Stimulated activated CD8-positive, alpha-beta memory T cell treated with anti-CD3 and anti-CD28 coated beads, Interleukin-4, amount 100 ng/mL, for 48 hours (primary cell): ENCODE measurements at regions not wholly inside any gene's neighbourhood (a gene's known extent, or its start where the extent isn't known, plus 50 kb on each side); places are given as distances from the start of the nearest gene placed in this dataset.

Experiments used
- DNase-seq: peaks from one replicate; pipeline ENCODE4 v3.0.0-alpha.2; 2020

- DNase-seq, result no peak
These were observed 415.0 kb downstream of the ARHGEF28 start for GRCh38 chr5:74040811-74041491.

DNA sequence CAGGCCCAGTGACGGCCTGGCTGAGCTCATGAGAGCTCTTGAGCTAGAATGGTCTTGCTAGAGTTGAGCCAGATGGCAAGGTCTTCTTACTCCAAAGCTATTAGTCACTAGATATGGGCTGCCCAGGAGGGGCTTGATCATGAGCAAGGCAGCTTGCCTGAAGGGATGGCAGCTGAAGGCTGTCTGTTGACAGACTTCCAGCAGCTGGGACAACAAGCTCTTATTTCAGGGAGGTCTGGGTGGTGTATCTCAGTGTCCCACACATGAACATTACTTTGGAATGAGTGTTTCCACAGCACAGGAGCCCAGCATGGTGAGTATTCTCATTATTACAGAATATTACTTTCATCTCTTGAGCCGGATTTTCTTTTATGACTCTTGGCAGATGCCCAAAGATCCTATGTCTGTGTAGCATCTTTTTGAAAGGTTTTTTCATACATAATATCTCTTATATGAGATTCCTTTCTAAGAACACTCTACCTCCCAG is 414.1 kb downstream of the ARHGEF28 start:
- no peak for DNase-seq

DNA sequence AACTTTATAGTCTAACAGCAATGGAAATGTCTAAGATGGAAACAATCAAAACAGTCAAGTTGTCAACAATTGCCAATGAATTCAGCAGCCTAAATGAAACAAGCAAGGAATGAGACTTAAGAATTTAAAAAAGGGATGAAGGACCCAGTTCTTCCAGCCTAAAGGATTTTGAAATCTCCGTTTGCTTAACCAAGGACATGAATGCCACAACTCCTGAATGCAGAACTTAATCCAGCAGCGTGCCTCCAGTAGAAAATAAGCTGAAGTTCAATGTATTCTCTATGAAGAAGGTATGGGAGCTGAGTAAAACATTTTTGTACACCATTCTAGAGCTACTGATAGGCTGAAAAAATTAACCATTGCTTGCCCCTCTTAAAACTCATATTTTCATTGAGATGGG is 411.3 kb downstream of the ARHGEF28 start:
- no peak for DNase-seq

DNA sequence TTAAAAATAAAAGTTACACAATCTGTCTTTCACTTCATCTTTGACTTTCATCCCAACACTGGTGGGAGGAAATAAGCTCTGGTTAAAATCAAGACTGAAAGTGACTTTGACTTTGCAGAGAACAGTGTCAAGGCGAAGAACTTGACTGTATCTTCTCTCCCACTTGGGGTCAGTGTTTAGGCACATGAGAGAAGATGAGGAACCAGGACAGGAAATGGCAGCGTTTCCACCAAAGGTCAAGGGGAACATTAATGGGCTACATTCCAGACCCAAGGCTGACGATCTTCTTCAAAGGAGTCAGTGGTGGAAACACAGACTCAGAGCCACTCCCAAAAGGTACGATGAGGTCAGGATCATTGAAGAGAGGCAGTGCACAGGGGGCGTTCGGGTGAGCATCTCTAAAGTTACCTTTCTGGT is 409.5 kb downstream of the ARHGEF28 start:
- no peak for DNase-seq

- no peak for DNase-seq
These were observed 408.7 kb downstream of the ARHGEF28 start for GRCh38 chr5:74034733-74035132.

- DNase-seq, result no peak
These were observed 406.6 kb downstream of the ARHGEF28 start for GRCh38 chr5:74032617-74033016.

DNA sequence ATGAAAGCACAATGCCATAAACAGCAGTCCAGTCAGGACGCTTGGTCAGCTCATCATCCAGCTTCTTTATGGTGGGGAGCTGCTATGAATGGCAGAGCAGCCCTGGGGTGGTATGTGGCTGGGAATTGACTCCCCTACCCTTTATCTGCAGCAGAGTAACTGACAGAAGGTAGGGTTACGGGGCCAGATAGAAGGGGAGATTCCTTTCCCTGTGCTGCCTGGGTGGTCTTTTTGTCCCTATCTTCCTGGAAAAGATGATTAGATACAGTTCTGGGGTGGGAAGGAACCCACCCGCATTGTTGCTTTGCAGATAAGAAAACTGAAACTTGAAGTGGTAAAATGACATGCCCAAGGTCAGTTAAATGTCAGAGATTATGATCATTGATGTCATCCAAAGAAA is 405.5 kb downstream of the ARHGEF28 start:
- DNase-seq, result no peak

GRCh38 chr5:74030821-74031220 is 404.8 kb downstream of the ARHGEF28 start:
- DNase-seq, result no peak

DNA sequence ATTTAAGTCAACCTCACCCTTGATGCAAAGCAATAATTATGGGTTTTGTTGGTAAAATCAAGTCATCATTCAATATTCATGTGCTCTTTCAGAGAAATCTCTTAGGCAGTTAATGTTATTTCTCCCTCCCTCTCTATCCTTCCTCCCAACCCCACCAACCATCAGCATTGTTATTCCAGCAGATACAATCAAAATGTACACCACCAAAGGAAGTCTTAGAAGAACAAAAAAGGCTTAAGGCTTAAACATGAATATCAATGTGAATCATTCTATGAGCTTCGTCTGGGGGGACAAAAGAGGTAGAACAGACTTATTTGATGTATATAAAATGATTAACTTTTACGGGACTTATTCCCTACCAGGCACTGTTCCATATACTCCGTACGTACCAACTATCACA is 404.4 kb downstream of the ARHGEF28 start:
- no peak for DNase-seq

GRCh38 chr5:74028976-74029375 is 403.0 kb downstream of the ARHGEF28 start:
- no peak for DNase-seq

DNA sequence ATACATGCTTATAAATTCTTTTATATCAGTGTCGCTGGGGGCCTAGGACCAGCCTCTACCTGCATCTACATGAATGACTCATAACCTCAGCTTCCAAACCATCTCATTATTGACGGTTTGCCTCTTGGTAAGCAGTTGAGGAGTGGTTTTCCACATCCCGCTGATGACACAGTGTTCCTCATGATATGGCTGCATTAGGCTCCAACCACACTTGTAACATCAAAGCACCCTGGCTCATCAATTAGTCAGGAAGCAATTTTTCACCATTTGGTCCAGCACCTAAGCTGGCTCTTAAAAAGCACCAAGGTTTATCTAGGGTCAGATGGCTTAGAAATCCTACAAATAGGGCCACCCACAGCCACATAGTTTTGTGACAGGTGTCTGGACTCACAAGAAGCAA is 402.4 kb downstream of the ARHGEF28 start:
- DNase-seq, result no peak

GRCh38 chr5:74027732-74028338 is 401.8 kb downstream of the ARHGEF28 start:
- DNase-seq, result no peak

DNA sequence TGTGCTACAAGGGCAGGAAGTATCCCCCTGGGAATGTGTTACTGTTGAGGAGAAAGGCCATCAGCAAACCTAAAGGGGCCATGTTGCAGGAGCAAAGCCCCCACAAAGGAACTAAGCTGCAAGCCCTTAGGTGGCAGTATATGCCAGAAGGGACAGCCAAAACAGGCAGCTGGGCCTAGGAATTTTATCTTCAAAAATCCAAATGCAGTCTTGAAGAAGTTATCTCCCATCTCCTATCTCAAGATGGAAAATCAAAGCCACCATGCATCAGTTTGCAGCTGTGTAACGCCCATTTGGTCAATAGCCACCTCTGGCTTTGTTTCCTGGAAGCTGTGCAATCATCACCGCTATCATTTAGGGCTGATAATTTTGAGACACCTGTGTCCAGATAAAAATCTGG is 400.3 kb downstream of the ARHGEF28 start:
- DNase-seq, result no peak

DNA sequence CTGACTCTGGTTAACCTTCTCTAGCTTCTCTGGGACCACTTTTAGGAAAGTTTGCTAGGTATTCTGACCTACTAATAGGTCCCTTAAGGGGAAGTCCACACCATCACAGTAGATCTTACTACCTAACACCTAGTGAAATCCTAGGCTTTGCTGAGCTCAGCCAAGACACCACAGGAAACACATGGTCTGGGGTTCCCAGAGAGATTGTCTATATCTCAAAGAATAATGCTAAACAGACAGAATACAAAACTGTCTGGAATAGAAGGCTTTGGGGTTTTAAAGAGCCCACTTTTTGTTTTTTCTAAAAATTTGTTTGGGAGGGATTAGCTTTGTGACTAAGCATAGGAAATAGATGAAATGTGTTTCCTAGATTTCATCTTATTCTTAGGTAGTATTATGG is 395.1 kb downstream of the ARHGEF28 start:
- no peak for DNase-seq

DNA sequence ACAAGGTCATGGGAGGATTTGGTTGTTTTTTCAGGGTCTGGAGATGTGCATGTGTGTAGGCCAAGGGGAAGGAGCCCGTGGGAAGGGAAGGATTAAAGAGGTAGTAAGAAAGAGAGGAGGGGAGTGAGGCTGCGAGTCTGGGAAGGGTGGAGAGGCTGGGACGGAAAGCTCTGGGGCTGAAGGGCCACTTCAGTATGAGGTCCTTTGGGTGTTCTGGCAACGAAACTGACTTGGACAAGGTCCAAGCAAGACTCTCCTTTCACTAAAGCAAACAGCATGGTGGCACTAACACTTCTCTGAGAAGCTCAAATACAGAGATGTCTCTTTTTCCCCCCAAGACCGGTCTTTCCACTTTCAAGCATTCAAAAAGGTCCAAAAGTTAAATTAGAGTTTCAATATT is 394.5 kb downstream of the ARHGEF28 start:
- DNase-seq, result no peak

DNA sequence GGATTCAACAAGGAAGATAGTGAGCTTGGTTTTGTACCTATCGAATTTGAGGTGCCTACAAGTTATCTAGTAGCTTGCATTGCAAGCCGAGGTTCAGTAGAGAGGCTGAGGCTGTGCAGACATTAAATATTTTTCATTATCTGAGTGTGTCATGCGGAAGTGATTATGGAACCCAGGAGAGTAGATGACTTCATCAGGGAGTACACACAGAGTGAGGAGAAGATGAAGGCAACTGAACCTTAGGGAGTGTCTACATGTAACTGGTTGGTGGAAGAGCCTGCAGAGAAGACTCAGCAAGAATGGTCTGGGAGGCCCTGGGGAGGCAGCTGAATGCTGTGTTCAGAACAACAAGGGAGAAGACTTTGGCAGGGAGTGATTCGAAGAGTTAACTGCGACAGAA is 393.9 kb downstream of the ARHGEF28 start:
- DNase-seq, result no peak

DNA sequence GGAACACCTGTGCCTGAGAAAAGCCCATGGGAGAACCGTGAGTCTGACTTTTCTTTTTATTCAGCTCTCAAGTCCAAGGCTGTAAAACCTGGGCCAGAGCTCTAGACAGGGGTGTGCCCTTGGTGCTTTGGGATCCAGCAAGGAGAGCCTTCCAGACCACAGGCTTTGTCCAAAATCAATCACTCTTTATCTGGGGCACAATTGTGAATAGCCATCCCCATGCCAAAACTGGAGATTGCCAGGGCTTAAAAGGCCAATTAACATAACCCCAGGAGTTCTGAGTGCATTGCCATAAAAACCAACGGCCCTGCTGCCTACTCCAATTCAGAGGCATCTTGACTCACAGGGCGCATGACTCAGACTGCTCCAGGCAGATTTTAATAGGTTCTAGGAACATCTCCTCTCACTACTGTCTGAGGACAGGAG is 391.8 kb downstream of the ARHGEF28 start:
- no peak for DNase-seq

DNA sequence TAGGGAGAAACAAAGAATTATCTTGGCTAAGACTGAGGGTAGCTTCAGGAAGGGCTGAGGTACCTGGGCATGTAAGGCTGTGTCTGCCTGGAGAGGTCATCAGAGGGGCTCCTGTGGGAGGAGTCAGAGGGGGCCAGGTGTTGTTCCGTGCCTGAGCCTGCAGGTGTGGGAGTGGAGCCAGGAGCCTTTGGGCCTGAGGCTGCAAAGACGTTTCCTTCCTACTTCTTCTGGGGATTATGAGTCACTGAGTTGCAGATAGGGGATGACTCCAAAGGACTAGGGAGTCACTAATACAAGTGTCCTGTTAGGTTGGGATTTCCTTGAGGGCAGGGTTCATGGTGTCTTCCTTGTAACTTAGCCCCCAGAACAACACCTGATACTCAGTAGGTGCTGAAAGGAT is 391.1 kb downstream of the ARHGEF28 start:
- DNase-seq, result no peak

- no peak for DNase-seq
These were observed 390.4 kb downstream of the ARHGEF28 start for GRCh38 chr5:74016373-74016772.

- no peak for DNase-seq
These were observed 389.7 kb downstream of the ARHGEF28 start for GRCh38 chr5:74015716-74016115.

- no peak for DNase-seq
These were observed 387.2 kb downstream of the ARHGEF28 start for GRCh38 chr5:74013222-74013621.

- no peak for DNase-seq
These were observed 383.5 kb downstream of the ARHGEF28 start for GRCh38 chr5:74009502-74009901.

DNA sequence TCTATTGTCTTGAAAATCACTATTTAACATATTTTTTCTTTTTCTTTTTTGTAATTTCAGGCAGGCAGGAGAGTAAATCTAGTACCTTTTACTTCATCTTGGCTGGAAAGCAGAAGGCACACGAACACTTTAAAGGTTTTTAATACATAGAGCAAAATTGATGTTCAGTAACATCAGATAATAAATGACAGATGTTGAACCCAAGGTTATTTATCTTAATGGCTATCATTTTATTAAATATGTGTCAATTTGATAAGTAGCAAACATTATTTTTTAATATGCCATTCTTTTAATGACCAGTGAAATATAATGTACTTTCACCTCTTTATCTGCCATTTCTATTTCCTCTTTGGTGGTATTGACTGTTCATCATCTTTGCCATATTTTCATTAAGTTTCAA is 381.2 kb downstream of the ARHGEF28 start:
- no peak for DNase-seq

- no peak for DNase-seq
These were observed 373.3 kb downstream of the ARHGEF28 start for GRCh38 chr5:73999297-73999696.

DNA sequence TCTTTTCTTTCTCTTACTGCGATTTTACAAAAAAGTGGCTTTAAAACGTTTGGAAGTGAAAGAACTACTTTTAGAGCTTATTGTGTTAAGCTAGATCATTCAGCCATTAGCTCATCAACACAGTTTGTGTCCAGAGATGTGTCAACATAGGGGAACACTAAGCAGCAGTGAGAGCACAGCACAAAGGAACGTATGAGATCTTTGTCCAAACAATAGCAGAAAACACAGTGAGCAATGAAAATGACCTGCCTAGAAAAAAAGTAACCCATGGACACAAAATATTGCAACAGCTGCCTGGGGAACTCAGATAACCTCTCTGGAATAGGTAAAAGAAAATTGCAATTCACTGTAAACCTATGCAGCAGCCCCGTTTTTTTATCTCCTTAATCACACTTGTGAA is 372.5 kb downstream of the ARHGEF28 start:
- no peak for DNase-seq
